SK-N-SH (cell line): ENCODE measurements at regions not wholly inside any gene's neighbourhood (a gene's known extent, or its start where the extent isn't known, plus 50 kb on each side); places are given as distances from the start of the nearest gene placed in this dataset.

ENCODE experiments used
- CTCF ChIA-PET: fragments of 300-600, 350-600 bp; formaldehyde crosslinking; extraction: SDS; loops from one replicate; lab custom pipeline; 2021; lab: Yijun Ruan, JAX
- POLR2A ChIA-PET: fragments of 350-600 bp; sonication (Branson Sonifier 250); formaldehyde crosslinking; extraction: SDS; loops from one replicate; lab custom pipeline; 2020; ENCODE audit warnings: antibody characterized with exemption, inconsistent platforms; lab: Yijun Ruan, JAX
- DNase-seq: peaks from one replicate; pipeline ENCODE4 v3.0.0; 2012
- H2AFZ ChIP-seq: fragments of 200-600 bp; sonication (generic); 2 replicates; pipeline ENCODE4 v1.8.1; 2016; ENCODE audit warnings: antibody characterized with exemption, mild to moderate bottlenecking, low read depth
- H3F3A ChIP-seq: fragments of 200-600 bp; sonication (generic); replicated peaks from 2 replicates; pipeline ENCODE3; 2016; ENCODE audit warnings: antibody characterized with exemption, mild to moderate bottlenecking; ENCODE audit not compliant: insufficient read depth
- H3K27ac ChIP-seq, 2 experiments: fragments of 200-500 bp in 1 of 2; fragments of 200-600 bp in 1 of 2; sonication (Bioruptor generic) in 1 of 2; sonication (generic), shearing (Covaris generic) in 1 of 2; 2 replicates each; pipeline versions ENCODE4 v1.5.1 to v1.6.1; 2014 to 2016; ENCODE audit warnings: low read depth in 2 of 2, inconsistent platforms in 1 of 2, low read length in 1 of 2, mild to moderate bottlenecking in 1 of 2, mixed read lengths in 1 of 2
- H3K27me3 ChIP-seq: fragments of 200-600 bp; sonication (generic), shearing (Covaris generic); 2 replicates; pipeline ENCODE4 v1.6.1; 2016; ENCODE audit warnings: mixed run types; ENCODE audit not compliant: insufficient read depth
- H3K36me3 ChIP-seq, 2 experiments: fragments of 200-500 bp in 1 of 2; fragments of 200-600 bp in 1 of 2; sonication (Bioruptor generic) in 1 of 2; sonication (generic) in 1 of 2; replicated peaks in 1 of 2; 2 replicates each; pipeline versions ENCODE3 to v1.5.1; 2014 to 2016; ENCODE audit warnings: low read length in 1 of 2, mild to moderate bottlenecking in 1 of 2; ENCODE audit not compliant: insufficient read depth in 2 of 2, control insufficient read depth in 1 of 2
- H3K4me1 ChIP-seq, 2 experiments: fragments of 200-500 bp in 1 of 2; fragments of 200-600 bp in 1 of 2; sonication (Bioruptor generic) in 1 of 2; sonication (generic), shearing (Covaris generic) in 1 of 2; 2 replicates each; pipeline versions ENCODE4 v1.5.1 to v1.6.1; 2014 to 2016; ENCODE audit warnings: low read depth in 1 of 2, low read length in 1 of 2, mixed run types in 1 of 2; ENCODE audit not compliant: insufficient read depth in 2 of 2, control insufficient read depth in 1 of 2
- H3K4me2 ChIP-seq: fragments of 200-600 bp; sonication (generic), shearing (Covaris generic); 2 replicates; pipeline ENCODE4 v1.6.1; 2017; ENCODE audit warnings: mixed run types
- H3K4me3 ChIP-seq, 2 experiments: fragments of 200-500 bp in 1 of 2; fragments of 200-600 bp in 1 of 2; sonication (Bioruptor generic) in 1 of 2; sonication (generic), shearing (Covaris generic) in 1 of 2; 2 replicates each; pipeline versions ENCODE4 v1.5.1 to v1.8.1; 2014 to 2016; ENCODE audit warnings: low read depth in 2 of 2, inconsistent platforms in 1 of 2, low read length in 1 of 2, mild to moderate bottlenecking in 1 of 2, mixed read lengths in 1 of 2, moderate library complexity in 1 of 2
- H3K79me2 ChIP-seq: fragments of 200-600 bp; sonication (generic); 2 replicates; pipeline ENCODE4 v1.8.1; 2017; ENCODE audit warnings: mild to moderate bottlenecking; ENCODE audit not compliant: insufficient read depth
- H3K9ac ChIP-seq: fragments of 200-600 bp; sonication (generic); 2 replicates; pipeline ENCODE4 v1.6.1; 2017; ENCODE audit warnings: mixed run types
- H3K9me2 ChIP-seq: fragments of 200-600 bp; sonication (generic); 2 replicates; pipeline ENCODE4 v1.6.1; 2017; ENCODE audit warnings: mixed run types
- H3K9me3 ChIP-seq: fragments of 200-600 bp; sonication (generic); 2 replicates; pipeline ENCODE4 v1.6.1; 2017; ENCODE audit warnings: mixed run types, mild to moderate bottlenecking, moderate library complexity
- H4K20me1 ChIP-seq: fragments of 200-600 bp; sonication (generic); 2 replicates; pipeline ENCODE4 v1.6.1; 2017; ENCODE audit warnings: mild to moderate bottlenecking, mixed run types; ENCODE audit not compliant: insufficient read depth
- FOSL2 ChIP-seq: IDR thresholded peaks from 2 replicates; pipeline ENCODE4 v1.4.0; 2012; ENCODE audit warnings: low read depth, mild to moderate bottlenecking, moderate library complexity, borderline replicate concordance
- FOXM1 ChIP-seq: IDR thresholded peaks from 2 replicates; pipeline ENCODE4 v1.4.0; 2012; ENCODE audit warnings: low read depth, mild to moderate bottlenecking
- GABPA ChIP-seq: IDR thresholded peaks from 2 replicates; pipeline ENCODE4 v1.4.0; 2012; ENCODE audit warnings: low read depth, mild to moderate bottlenecking
- GATA2 ChIP-seq: sonication (generic); formaldehyde crosslinking; IDR thresholded peaks from 2 replicates; pipeline ENCODE4 v1.5.0; 2020; ENCODE audit warnings: mild to moderate bottlenecking, missing genetic modification reagents
- IRF3 ChIP-seq: fragments of 150-350 bp; IDR thresholded peaks from 2 replicates; pipeline ENCODE4 v1.6.1; 2016; ENCODE audit warnings: mild to moderate bottlenecking, low read depth, low read length
- JUND ChIP-seq: IDR thresholded peaks from 2 replicates; pipeline ENCODE4 v1.4.0; 2012
- MAX ChIP-seq: IDR thresholded peaks from 2 replicates; pipeline ENCODE4 v1.4.0; 2012; ENCODE audit warnings: low read depth
- MEF2A ChIP-seq: IDR thresholded peaks from 2 replicates; pipeline ENCODE4 v1.4.0; 2012; ENCODE audit warnings: low read depth, borderline replicate concordance
- MXI1 ChIP-seq: IDR thresholded peaks from 2 replicates; pipeline ENCODE4 v1.6.1; 2012; ENCODE audit warnings: mild to moderate bottlenecking, low read depth, low read length, improper control_type of control experiment
- NRF1 ChIP-seq: IDR thresholded peaks from 2 replicates; pipeline ENCODE4 v1.6.1; 2012; ENCODE audit warnings: low read depth, mild to moderate bottlenecking, low read length
- PBX3 ChIP-seq: IDR thresholded peaks from 2 replicates; pipeline ENCODE4; 2012
- POLR2AphosphoS5 ChIP-seq: IDR thresholded peaks from 2 replicates; pipeline ENCODE4 v1.6.1; 2012; ENCODE audit warnings: low read depth, low read length
- REST ChIP-seq: IDR thresholded peaks from 2 replicates; pipeline ENCODE4 v1.6.1; 2012; ENCODE audit warnings: mild to moderate bottlenecking, low read depth, low read length, moderate library complexity
- RXRA ChIP-seq: IDR thresholded peaks from 2 replicates; pipeline ENCODE4 v1.4.0; 2012; ENCODE audit warnings: low read depth, mild to moderate bottlenecking, borderline replicate concordance
- SIN3A ChIP-seq: IDR thresholded peaks from 2 replicates; pipeline ENCODE4 v1.6.1; 2012; ENCODE audit warnings: low read depth, mild to moderate bottlenecking, low read length, moderate library complexity, borderline replicate concordance
- SMC3 ChIP-seq: IDR thresholded peaks from 2 replicates; pipeline ENCODE4 v1.6.1; 2012; ENCODE audit warnings: low read depth, low read length, improper control_type of control experiment
- TAF1 ChIP-seq: IDR thresholded peaks from 2 replicates; pipeline ENCODE4 v1.6.1; 2012; ENCODE audit warnings: low read depth, mild to moderate bottlenecking, low read length, moderate library complexity, borderline replicate concordance
- TEAD4 ChIP-seq: IDR thresholded peaks from 2 replicates; pipeline ENCODE4 v1.4.0; 2012; ENCODE audit warnings: mild to moderate bottlenecking, borderline replicate concordance; ENCODE audit not compliant: insufficient read depth
- USF1 ChIP-seq: IDR thresholded peaks from 2 replicates; pipeline ENCODE4 v1.4.0; 2012; ENCODE audit warnings: low read depth, borderline replicate concordance
- USF2 ChIP-seq: fragments of 150-350 bp; IDR thresholded peaks from 2 replicates; pipeline ENCODE4 v1.6.1; 2017; ENCODE audit warnings: antibody characterized with exemption, low read length, low read depth, borderline replicate concordance
- YY1 ChIP-seq: IDR thresholded peaks from 2 replicates; pipeline ENCODE4 v1.4.0; 2012; ENCODE audit warnings: low read depth, mild to moderate bottlenecking
- ZBTB33 ChIP-seq: IDR thresholded peaks from 2 replicates; pipeline ENCODE4 v1.4.0; 2012; ENCODE audit warnings: low read depth, borderline replicate concordance
- WGBS: methylation state at CpG from one replicate; pipeline ENCODE4 v1.1.6; 2017; ENCODE audit warnings: low lambda C conversion rate; 5-methylcytosine and 5-hydroxymethylcytosine counted together

GRCh38 chr18:64264171-64264570 lies 115.3 kb upstream of the LINC00305 start (continued):
- TF ChIP-seq ZBTB33 (no peak), GATA2 (no peak), RXRA (no peak), TAF1 (no peak), TEAD4 (no peak)
- TF ChIP-seq, all 33 proteins: peak for 0

- TF ChIP-seq JUND (no peak), NRF1 (no peak), TEAD4 (no peak), USF1 (no peak), MEF2A (no peak), GABPA (no peak), MXI1 (no peak), YY1 (no peak), GATA2 (no peak), IRF3 (no peak), PBX3 (no peak), POLR2AphosphoS5 (no peak), SMC3 (no peak), MAX (no peak), REST (no peak), FOSL2 (no peak), SIN3A (no peak), USF2 (no peak), FOXM1 (no peak)
- Histone ChIP-seq H3K4me2 (no peak overlapping the region), H3K27ac (no peak overlapping the region), H3K9me2 (no peaks in the 10 kb centered on the region), H2AFZ (no peak overlapping the region), H4K20me1 (no peaks in the 10 kb centered on the region), H3K9me3 (no peaks in the 10 kb centered on the region; the same call in 1 of the 2 replicates), H3K4me3 (no peak overlapping the region), H3K27me3 (no peaks in the 10 kb centered on the region), H3K79me2 (no peaks in the 10 kb centered on the region), H3K4me1 (no peaks in the 10 kb centered on the region), H3K9ac (no peak overlapping the region), H3K36me3 (no peaks in the 10 kb centered on the region), H3F3A (no peaks in the 10 kb centered on the region)
- CTCF ChIA-PET, result no interaction called here
- no peak for DNase-seq
- WGBS, result 25% methylated on average over 2 of the region's 2 CpGs
- POLR2A ChIA-PET, result no interaction called here
These were observed 111.9 kb upstream of the LINC00305 start for GRCh38 chr18:64260810-64261209.
